ENCODE measurements at regions not wholly inside any gene's neighbourhood (a gene's known extent, or its start where the extent isn't known, plus 50 kb on each side); places are given as distances from the start of the nearest gene placed in this dataset.

DNA sequence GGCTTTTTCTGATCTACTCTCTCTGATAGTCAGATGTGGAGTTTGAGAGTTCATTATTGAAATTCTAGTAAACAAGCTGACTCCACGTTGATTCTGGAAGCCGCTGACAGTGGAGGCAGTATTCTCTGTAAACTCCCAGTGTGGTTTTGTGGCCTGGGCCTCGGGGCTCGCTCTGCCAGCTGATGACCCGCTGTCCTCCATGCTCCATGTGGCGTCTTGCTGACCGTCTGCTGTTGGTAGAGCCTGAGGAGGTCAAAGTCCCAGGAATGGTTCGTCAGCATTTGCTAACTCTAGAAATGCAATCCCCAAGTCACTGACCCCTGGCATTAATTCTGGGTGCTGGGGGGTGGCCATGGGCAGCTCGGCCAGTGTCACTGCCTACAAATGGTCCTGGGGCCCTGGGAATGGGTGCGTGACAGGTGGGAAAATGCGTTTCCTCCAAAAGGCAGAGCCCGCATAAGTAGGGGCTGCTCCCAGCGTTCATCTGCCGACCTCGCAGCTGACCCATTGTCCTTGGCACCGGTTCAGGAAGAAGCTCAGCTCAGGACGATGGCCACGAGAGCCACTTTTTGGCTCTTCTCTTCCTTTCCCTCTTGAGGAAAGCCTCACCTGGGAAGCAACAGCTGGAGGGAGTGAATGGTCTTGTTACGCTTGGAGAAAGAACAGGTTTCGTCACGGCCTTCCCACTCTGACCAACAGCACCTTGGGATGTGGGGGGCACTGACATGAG, 55.1 kb downstream of the MRPL36 start:
- TF ChIP-seq, protein P1, sequence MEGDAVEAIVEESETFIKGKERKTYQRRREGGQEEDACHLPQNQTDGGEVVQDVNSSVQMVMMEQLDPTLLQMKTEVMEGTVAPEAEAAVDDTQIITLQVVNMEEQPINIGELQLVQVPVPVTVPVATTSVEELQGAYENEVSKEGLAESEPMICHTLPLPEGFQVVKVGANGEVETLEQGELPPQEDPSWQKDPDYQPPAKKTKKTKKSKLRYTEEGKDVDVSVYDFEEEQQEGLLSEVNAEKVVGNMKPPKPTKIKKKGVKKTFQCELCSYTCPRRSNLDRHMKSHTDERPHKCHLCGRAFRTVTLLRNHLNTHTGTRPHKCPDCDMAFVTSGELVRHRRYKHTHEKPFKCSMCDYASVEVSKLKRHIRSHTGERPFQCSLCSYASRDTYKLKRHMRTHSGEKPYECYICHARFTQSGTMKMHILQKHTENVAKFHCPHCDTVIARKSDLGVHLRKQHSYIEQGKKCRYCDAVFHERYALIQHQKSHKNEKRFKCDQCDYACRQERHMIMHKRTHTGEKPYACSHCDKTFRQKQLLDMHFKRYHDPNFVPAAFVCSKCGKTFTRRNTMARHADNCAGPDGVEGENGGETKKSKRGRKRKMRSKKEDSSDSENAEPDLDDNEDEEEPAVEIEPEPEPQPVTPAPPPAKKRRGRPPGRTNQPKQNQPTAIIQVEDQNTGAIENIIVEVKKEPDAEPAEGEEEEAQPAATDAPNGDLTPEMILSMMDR (IDR thresholded peaks at IDR 0.05; ENCODE audit: extremely low read depth, insufficient read depth, missing control alignments): no peak
- DNase-seq (ENCODE audit: low spot score): no peak
- in situ Hi-C loops (cut with MboI; ENCODE audit: low pct_unique_long_range_greater_than_20kb, low sequenced_read_pairs, unreplicated experiment): no loop called here

DNA sequence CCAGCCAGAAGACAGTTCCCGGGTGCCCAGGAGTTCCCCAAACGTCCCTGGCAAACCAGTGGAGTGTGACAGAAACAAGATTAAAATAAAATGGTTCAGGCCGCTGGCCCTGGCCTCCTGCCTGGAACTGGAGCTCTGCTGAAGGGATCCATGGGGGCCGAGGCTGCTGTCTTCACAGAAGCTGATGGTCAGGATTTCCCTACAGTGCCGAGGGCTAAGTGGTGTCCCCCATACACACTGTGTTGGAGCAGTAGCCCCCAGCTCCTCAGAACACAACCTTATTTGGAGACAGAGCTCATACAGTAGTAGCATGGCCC, 55.9 kb downstream of the MRPL36 start:
- DNase-seq (ENCODE audit: low spot score): no peak
- TF ChIP-seq, protein P1 (IDR thresholded peaks at IDR 0.05; ENCODE audit: extremely low read depth, insufficient read depth, missing control alignments): no peak
- in situ Hi-C loops (cut with MboI; ENCODE audit: low pct_unique_long_range_greater_than_20kb, low sequenced_read_pairs, unreplicated experiment): no loop called here

GRCh38 chr5:1743061-1743768, 56.4 kb downstream of the MRPL36 start:
- in situ Hi-C loops (cut with MboI; ENCODE audit: low pct_unique_long_range_greater_than_20kb, low sequenced_read_pairs, unreplicated experiment): no loop called here
- TF ChIP-seq, protein P1 (IDR thresholded peaks at IDR 0.05; ENCODE audit: extremely low read depth, insufficient read depth, missing control alignments): no peak
- no peak for DNase-seq (ENCODE audit: low spot score)

GRCh38 chr5:1737790-1738405, 61.7 kb downstream of the MRPL36 start:
- TF ChIP-seq, protein P1 (IDR thresholded peaks at IDR 0.05; ENCODE audit: extremely low read depth, insufficient read depth, missing control alignments): peak; percentile 71
- in situ Hi-C loops (cut with MboI; ENCODE audit: low pct_unique_long_range_greater_than_20kb, low sequenced_read_pairs, unreplicated experiment): no loop called here
- peak; percentile 80 for DNase-seq (ENCODE audit: low spot score)

- TF ChIP-seq, protein P1 (IDR thresholded peaks at IDR 0.05; ENCODE audit: extremely low read depth, insufficient read depth, missing control alignments): peak; percentile 5
- in situ Hi-C loops (cut with MboI; ENCODE audit: low pct_unique_long_range_greater_than_20kb, low sequenced_read_pairs, unreplicated experiment): no loop called here
- DNase-seq (ENCODE audit: low spot score): no peak
These were observed 62.5 kb downstream of the MRPL36 start for GRCh38 chr5:1736889-1737711.

DNA sequence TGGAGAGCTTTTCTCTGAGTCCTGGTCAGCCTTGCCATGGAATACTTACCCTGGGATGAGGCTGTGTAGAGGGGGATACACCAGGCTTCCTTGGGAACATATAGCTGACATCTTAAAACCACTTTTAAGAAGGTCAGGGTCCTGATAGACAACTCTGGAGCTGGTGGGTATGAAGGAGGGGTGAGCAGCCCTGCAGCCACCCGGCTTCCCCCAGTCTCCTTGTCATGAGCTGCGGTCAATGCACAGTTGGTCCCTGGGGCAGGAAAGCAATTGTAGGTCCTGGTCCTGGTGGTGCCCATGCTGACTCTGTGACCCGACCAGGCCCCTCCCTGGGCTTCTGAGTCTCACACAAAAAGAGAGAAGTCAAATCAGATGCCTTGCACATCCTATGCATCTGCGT, 63.6 kb downstream of the MRPL36 start:
- no peak for DNase-seq (ENCODE audit: low spot score)
- in situ Hi-C loops (cut with MboI; ENCODE audit: low pct_unique_long_range_greater_than_20kb, low sequenced_read_pairs, unreplicated experiment): no loop called here
- TF ChIP-seq, protein P1 (IDR thresholded peaks at IDR 0.05; ENCODE audit: extremely low read depth, insufficient read depth, missing control alignments): no peak
